Cerebellar cortex (tissue), 1 donor: ENCODE measurements at regions not wholly inside any gene's neighbourhood (a gene's known extent, or its start where the extent isn't known, plus 50 kb on each side); places are given as distances from the start of the nearest gene placed in this dataset.
"Not testable (repeated sequence)": the region's sequence is repeated elsewhere in the genome, so short reads cannot be mapped to it uniquely, and the experiment has no call there.

Experiments
- DNase-seq: peaks from one replicate; pipeline ENCODE4 v3.0.0-alpha.2; 2015; ENCODE audit warnings: low spot score

DNA sequence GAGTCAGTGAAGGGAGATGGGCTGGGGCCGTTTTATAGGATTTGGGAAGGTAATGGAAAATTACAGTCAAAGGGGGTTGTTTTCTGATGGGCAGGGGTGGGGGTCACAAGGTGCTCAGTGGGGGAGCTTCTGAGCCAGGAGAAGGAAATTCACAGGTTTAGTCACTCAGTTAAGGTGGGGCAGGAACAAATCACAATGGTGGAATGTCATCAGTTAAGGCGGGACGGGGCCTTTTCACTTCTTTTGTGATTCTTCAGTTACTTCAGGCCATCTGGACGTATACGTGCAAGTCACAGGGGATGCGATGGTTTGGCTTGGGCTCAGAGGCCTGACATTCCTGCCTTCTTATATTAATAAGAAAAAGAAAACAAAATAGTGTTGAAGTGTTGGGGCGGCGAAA lies 408.5 kb downstream of the TENT5A start:
- DNase-seq = not testable (repeated sequence)

DNA sequence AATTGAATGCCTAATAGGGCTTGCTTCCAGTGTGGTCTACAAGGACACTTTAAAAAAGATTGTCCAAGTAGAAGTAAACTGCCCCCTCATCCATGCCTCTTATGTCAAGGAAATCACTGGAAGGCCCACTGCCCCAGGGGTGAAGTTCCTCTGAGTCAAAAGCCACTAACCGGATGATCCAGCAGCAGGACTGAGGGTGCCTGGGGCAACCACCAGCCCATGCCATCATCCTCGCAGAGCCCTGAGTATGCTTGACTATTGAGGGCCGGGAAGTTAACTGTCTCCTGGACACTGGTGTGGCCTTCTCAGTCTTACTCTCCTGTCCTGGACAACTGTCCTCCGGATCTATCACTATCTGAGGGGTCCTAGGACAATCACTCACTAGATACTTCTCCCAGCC lies 411.5 kb downstream of the TENT5A start:
- no peak for DNase-seq

DNA sequence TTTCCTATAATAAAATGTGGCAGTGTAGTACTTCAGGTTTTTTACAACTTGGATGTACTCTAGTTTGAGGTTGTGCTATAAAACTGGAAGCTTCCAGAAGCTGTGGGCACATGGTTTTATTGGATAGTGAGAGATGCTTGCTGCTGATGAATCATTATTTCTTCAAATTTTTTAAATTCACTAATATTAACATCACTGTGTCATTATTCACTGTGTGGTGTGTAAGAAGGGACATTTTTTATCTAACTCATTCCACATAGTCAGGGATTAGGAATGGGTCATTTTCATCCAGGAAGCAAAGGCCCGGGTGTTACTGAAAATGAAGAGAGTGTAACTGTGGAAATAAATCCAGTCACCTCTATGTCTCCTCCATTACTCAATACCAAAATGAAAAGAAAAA lies 421.0 kb downstream of the TENT5A start:
- no peak for DNase-seq

GRCh38 chr6:81328700-81329099 lies 423.8 kb downstream of the TENT5A start:
- DNase-seq = no peak

GRCh38 chr6:81326881-81327561 lies 425.5 kb downstream of the TENT5A start:
- DNase-seq = no peak

- no peak for DNase-seq
Observed at GRCh38 chr6:81309811-81310210, 442.7 kb downstream of the TENT5A start.

- no peak for DNase-seq
Observed at GRCh38 chr6:81308577-81309279, 443.8 kb downstream of the TENT5A start.

DNA sequence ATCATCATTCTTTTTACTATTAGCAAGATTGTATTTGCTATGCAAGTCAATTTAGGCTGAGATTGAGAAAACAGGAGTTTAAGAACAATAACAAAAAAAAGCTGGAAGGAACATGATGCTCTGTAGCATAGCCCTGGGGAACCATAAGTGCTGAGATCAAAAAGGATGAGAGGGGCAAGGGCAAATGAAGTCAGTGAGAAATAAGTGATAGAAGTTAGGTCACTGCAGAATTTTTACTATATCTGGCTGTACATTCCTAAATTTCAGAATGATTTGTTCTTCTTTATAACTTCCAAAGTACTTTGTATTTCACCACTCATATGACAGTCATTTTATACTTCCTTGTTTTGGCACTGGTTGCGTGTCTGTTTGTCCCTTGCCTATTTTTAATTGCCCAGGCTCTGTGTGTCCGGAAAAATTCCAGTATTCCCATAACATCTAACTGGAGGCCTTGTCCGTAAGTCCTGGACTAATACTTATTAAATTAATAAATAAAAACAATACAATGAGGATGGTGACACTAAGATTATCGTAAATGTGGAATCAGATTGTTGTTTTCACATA lies 444.7 kb downstream of the TENT5A start:
- DNase-seq = no peak

DNA sequence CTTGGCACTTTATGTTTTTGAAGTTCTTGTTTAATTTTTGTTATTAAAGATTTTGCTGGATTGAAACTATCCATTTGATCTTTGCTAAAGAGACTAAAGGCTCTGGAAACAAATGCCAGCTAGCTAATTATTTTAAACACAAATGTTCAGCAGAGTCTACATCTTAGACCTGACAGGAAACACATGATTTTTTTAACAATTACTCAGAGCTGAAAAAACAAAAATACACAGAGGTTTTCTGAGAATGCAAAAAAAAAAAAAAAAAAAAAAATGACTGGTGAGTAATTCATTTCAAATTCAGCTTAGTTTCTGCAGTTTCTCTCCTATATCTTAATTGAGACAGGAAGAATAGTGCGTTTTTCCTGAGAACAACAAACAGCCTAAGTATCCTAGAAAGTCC lies 448.0 kb downstream of the TENT5A start:
- no peak for DNase-seq

DNA sequence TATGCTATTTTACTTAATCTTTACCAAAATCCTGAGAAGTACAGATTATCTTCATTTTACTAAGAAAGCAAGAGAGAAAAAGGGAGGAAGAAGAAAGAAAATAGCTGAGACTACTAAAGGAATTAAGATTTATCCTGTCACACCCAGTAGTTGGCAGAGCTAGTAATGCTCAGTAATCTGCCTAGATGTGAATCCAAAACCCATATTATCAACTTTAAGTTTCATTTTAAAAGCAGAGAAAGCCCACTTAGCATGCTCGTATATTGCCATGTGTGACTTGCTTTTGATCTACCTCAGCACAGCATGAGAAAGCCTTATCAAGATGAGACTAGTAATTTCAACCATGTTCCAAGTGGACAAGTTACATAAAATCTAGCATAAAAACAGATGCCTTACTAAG lies 451.5 kb downstream of the TENT5A start:
- no peak for DNase-seq

DNA sequence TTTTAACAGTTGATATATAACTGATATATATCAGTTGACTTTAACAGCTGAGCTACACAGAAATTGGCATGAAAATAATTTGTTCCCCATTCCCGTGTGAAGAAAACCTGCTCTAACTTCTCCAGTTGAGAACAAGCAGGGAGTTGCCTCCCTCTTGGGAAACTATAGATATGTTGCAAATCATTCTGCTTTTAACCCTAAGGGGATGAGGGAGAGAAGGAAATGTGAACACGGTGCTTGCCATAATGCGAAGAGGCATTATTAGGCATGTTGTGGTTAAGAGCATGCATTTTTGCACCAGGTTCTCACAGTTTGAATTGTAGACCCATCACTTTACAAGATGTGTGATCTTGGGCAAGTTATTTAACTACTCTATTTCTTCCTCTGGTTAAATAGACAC lies 453.7 kb downstream of the TENT5A start:
- no peak for DNase-seq

DNA sequence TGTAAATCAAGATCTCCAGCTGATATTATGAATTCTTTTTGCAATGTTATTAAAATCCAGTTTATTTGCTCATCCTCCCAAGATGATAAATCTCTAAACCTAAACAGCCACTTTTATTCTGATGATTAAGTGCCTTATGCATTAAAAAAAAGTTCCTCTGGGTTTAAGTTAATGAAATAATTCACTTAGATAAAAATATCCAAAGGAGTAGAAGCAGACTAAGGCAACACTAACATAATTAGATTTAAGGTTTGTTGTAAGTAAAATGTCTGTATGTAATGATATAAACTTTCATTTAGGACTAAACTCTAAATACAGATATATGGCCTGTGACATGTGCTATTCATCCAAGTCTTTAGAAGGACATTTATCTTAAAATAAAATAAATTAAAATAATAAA lies 457.2 kb downstream of the TENT5A start:
- no peak for DNase-seq

DNA sequence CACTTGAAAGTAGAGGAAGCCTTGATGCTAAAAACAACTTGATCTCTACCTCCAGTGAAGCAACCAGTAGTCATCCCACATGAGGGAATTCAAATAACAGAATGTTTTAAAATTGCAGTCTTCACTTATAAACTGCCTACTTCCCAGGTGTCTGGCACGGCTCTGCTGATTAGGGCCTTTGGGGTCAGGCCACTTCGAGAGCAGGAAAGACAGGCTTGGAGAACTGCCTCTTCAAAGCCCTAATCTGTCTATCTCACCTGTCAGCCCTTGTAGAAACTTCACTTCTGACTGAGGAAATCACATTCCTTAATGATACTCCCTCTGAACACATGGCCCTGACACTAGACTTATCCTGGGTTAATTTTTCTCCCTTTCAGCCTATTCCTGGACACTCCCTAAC lies 458.6 kb downstream of the TENT5A start:
- DNase-seq = no peak

DNA sequence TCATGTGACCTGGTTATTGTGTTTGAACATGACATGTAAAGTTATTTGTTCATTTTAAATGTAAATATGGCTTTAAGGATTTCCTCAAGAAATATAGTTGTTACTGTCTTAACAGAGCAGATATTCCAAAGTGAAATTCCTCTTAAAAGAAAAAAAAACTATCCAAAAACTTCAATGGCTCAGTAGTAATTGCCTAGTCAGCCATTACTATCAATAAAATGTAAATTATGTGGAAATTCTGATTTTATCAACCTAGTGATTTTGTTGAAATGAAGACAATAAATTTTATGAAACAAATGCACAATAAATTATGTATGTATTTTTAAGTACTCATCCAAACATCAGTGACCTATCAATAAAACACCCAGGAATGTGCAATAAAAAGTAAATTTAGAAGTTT lies 463.3 kb downstream of the TENT5A start:
- DNase-seq = no peak

DNA sequence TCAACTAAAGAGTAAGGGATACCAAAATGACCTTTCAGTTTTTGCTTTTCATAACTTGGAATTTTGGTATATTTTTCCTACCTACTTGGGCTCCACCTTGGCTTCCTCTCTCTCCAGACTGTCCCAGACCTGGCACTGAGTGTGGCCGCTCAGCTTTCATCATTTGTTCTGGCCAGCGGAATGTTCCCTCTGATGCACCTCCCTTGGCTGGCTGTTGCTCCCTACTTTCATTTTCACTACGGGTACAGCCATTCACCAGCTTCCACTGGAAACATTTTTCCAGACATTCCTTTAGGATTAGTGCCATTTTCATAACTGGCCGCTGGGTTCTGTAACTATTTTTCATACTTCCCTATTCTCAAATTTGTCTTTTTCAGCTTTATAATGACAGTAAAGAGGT lies 487.4 kb downstream of the TENT5A start:
- no peak for DNase-seq

DNA sequence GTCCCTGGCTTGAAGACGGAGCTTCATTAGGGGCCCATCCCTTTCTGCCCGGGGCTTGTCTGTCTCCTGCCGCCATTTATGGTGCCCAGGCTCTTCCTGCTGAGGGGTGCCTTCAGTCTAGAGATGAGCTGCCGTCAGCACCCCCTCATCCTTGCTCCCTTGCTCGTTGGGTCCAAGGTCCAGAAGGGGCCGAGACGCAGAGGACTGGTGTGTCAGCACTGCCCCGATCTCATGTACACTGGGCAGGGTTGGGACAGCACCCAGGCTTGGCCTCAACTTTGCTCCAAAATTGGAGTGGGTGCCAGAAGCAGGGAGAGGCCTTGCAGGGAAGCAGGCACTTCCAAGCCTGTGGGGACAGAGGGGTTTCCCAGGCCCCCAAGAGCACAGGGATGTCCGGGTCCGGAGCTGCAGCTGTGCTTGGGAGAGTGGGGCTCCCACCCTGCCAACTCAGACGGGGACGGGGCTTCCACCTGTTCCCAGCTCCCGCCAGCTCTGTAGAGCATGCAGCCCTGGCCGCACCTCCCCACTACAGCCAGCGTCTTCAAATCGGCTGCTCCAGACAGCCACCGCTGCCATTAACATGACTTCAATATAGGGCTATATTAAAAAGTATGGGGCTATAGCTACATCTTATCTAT lies 488.8 kb downstream of the TENT5A start:
- DNase-seq = no peak

GRCh38 chr6:81262656-81263055 lies 489.8 kb downstream of the TENT5A start:
- no peak for DNase-seq

GRCh38 chr6:81256223-81256622 lies 496.3 kb downstream of the TENT5A start:
- DNase-seq = not testable (repeated sequence)

- no peak for DNase-seq
Observed at GRCh38 chr6:81253821-81254220, 498.7 kb downstream of the TENT5A start.

GRCh38 chr6:81252231-81252630 lies 500.2 kb downstream of the TENT5A start:
- no peak for DNase-seq

DNA sequence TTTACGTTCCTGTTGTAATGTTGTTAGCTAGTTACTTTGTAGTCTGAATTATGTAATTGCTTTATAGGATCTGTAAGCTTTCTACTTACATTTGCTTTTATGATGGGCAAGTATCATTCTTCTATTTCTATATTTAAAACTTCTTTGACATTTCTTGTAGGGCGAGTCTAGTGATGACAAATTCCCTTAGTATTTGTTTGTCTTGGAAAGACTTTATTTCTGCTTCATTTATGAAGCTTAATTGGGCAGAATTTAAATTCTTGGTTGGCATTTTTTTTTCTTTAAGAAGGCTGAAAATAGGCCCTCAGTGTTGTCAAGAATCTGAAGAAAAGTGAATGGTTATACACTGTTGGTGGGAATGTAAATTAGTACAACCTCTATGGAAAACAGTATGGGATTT lies 506.3 kb downstream of the TENT5A start:
- DNase-seq = no peak

DNA sequence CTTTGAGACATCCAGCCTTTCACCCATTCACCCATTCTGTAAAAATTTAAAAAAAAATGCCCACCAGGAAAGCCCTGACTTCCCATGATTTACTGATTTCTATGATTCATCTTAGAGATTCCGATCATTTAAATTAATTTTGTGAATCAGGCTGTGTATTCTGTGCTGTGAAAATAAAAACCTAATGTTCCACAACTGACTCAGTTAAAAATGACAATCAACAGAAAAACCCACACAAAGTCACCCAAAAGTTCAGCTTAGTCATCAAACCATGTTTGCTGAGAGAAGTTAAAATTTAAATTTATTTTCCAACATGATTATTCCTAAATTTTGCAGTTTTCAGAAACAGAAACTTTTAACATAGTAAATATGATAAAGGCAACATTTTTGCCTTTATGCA lies 509.9 kb downstream of the TENT5A start:
- no peak for DNase-seq
